Osteocyte (in vitro differentiated cells): ENCODE measurements at regions not wholly inside any gene's neighbourhood (a gene's known extent, or its start where the extent isn't known, plus 50 kb on each side); places are given as distances from the start of the nearest gene placed in this dataset.

Experiments used
- DNase-seq: peaks from one replicate; pipeline ENCODE4 v3.0.0; 2021; ENCODE audit warnings: mixed read lengths; ENCODE audit not compliant: unreplicated experiment; ENCODE audit errors: extremely low spot score
- H3K27ac Mint-ChIP-seq: one replicate; pipeline ENCODE4 v1.8.0; 2021; ENCODE audit warnings: mild to moderate bottlenecking, mixed read lengths; ENCODE audit not compliant: unreplicated experiment
- H3K27me3 Mint-ChIP-seq: one replicate; pipeline ENCODE4 v1.8.0; 2021; ENCODE audit warnings: mixed read lengths; ENCODE audit not compliant: unreplicated experiment
- H3K36me3 Mint-ChIP-seq: one replicate; pipeline ENCODE4 v1.8.0; 2021; ENCODE audit warnings: mixed read lengths; ENCODE audit not compliant: unreplicated experiment
- H3K4me1 Mint-ChIP-seq: one replicate; pipeline ENCODE4 v1.8.0; 2021; ENCODE audit warnings: mixed read lengths; ENCODE audit not compliant: unreplicated experiment
- H3K4me3 Mint-ChIP-seq: one replicate; pipeline ENCODE4 v1.8.0; 2021; ENCODE audit warnings: mild to moderate bottlenecking, moderate library complexity, mixed read lengths; ENCODE audit not compliant: unreplicated experiment
- H3K9me3 Mint-ChIP-seq: one replicate; pipeline ENCODE4 v1.8.0; 2021; ENCODE audit warnings: mixed read lengths; ENCODE audit not compliant: unreplicated experiment
- TF ChIP-seq, protein P1 (sequence below): fragments of 200-600 bp; sonication (generic); IDR thresholded peaks from 2 replicates; pipeline ENCODE4 v1.5.0; 2021; ENCODE audit warnings: antibody characterized with exemption, mild to moderate bottlenecking, moderate library complexity

DNA sequence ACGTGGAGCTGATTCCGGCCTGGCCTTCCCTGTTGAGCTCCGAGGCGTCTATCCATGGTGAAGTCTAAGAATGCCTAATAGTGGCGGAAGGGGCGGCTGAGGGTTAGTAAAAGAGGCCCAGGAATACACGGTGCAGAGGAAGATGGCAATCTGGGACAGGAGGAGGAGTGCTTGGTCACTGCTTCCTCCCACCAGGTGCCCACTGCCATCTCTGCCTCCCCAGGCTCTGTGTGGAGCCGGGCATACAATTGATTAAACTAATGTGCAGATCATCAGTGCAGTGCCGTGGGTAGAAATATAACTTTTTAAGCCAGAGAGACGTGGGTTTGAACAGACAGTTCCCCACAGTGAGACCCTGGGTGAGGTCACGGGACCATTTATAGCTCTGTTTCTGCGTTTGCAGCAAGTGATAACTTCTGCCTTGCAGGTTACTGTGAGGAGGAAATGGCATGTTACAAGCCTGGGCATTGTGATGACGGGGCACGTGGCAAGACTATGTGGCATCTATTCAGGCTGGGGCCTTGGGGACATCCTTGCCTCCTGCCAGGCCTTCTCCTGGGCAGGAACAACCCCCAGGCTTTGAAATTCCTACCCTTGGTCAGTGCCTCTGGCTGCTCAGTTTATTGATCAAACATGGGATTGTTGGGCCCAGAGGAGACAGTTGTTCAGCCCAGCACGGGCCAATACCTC lies 204.9 kb downstream of the ASB1 start:
- TF ChIP-seq, protein P1, sequence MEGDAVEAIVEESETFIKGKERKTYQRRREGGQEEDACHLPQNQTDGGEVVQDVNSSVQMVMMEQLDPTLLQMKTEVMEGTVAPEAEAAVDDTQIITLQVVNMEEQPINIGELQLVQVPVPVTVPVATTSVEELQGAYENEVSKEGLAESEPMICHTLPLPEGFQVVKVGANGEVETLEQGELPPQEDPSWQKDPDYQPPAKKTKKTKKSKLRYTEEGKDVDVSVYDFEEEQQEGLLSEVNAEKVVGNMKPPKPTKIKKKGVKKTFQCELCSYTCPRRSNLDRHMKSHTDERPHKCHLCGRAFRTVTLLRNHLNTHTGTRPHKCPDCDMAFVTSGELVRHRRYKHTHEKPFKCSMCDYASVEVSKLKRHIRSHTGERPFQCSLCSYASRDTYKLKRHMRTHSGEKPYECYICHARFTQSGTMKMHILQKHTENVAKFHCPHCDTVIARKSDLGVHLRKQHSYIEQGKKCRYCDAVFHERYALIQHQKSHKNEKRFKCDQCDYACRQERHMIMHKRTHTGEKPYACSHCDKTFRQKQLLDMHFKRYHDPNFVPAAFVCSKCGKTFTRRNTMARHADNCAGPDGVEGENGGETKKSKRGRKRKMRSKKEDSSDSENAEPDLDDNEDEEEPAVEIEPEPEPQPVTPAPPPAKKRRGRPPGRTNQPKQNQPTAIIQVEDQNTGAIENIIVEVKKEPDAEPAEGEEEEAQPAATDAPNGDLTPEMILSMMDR, result no peak
- Mint-ChIP-seq H3K4me1 (no peaks in the 10 kb centered on the region), H3K27ac (no peak overlapping the region), H3K36me3 (no peaks in the 10 kb centered on the region), H3K4me3 (no peak overlapping the region), H3K9me3 (peaks cover 5% of the 10 kb centered on the region), H3K27me3 (no peaks in the 10 kb centered on the region)
- peak; percentile 69 for DNase-seq

- H3K4me1 Mint-ChIP-seq, result no peaks in the 10 kb centered on the region
Measured at GRCh38 chr2:238632181-238633060, 205.7 kb downstream of the ASB1 start.

GRCh38 chr2:238633426-238634328 lies 206.9 kb downstream of the ASB1 start:
- no peak overlapping the region for H3K27ac Mint-ChIP-seq
- H3K27me3 Mint-ChIP-seq, result no peaks in the 10 kb centered on the region
- H3K36me3 Mint-ChIP-seq, result no peaks in the 10 kb centered on the region
- no peaks in the 10 kb centered on the region for H3K9me3 Mint-ChIP-seq
- no peak overlapping the region for H3K4me3 Mint-ChIP-seq
- no peaks in the 10 kb centered on the region for H3K4me1 Mint-ChIP-seq
- TF ChIP-seq, protein P1, result no peak
- DNase-seq, result peak; percentile 62

More at GRCh38 chr2:238632181-238633060, 205.7 kb downstream of the ASB1 start:
- TF ChIP-seq, protein P1, result no peak
- no peak overlapping the region for H3K27ac Mint-ChIP-seq
- H3K27me3 Mint-ChIP-seq, result no peaks in the 10 kb centered on the region
- peak; percentile 76 for DNase-seq
- no peaks in the 10 kb centered on the region for H3K36me3 Mint-ChIP-seq
- H3K9me3 Mint-ChIP-seq, result peaks cover 2% of the 10 kb centered on the region
- no peak overlapping the region for H3K4me3 Mint-ChIP-seq

DNA sequence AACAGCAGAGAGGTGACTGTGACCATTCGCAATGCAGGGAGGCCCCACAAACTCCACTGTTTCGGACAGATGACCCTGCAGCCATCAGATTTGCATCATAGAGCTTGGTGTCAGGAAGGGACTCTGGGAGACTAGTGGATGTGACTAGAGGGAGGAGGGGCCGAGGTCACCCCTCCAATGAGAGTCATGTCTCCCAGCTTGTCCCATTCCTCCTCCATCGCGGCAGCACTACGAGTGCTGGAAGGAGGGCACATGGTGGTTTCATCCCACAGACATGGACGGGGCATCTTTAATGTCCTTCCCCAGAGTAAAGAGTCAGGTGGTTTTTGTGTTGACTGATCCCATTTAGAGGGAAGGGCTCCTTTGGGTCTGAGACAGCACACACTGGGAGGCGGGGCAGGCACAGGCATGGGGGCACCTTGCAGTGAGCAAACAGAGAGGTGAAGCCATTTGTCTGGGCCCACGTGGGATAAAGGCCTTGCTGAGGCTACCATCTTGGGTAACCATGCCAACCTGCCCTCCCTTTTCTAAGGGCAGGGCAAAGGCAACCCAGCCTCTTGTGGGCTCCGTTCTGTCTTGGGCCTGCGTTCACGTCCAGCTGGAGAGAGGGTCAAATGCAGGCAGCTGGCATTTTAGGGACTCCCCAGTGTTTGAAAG lies 208.1 kb downstream of the ASB1 start:
- DNase-seq, result peak; percentile 70
- Mint-ChIP-seq H3K27ac (no peak overlapping the region), H3K9me3 (no peaks in the 10 kb centered on the region), H3K36me3 (no peaks in the 10 kb centered on the region), H3K4me1 (no peaks in the 10 kb centered on the region), H3K27me3 (no peaks in the 10 kb centered on the region), H3K4me3 (no peak overlapping the region)
- TF ChIP-seq, protein P1, result no peak
